ENCODE measurements at regions not wholly inside any gene's neighbourhood (a gene's known extent, or its start where the extent isn't known, plus 50 kb on each side); places are given as distances from the start of the nearest gene placed in this dataset.

GRCh38 chr5:105963696-105964255 lies 1707.0 kb downstream of the EFNA5 start:
- no peak for TF ChIP-seq JUND (IDR thresholded peaks at IDR 0.05)
- TF ChIP-seq HNF4A (conservative IDR thresholded peaks at IDR 0.05), result no peak
- no peak for TF ChIP-seq TAF1 (conservative IDR thresholded peaks at IDR 0.05)
- TF ChIP-seq CTCF (IDR thresholded peaks at IDR 0.05; ENCODE audit: low read depth, low read length, missing input control), result no peak
- TF ChIP-seq RAD21 (IDR thresholded peaks at IDR 0.05), result no peak
- TF ChIP-seq YY1 (IDR thresholded peaks at IDR 0.05), result no peak
- no peak for TF ChIP-seq REST (IDR thresholded peaks at IDR 0.05)
- no peak for TF ChIP-seq MAX (IDR thresholded peaks at IDR 0.05)

Measured in liver (tissue), 3 donors.